NCI-H1048 (cell line): ENCODE measurements at regions not wholly inside any gene's neighbourhood (a gene's known extent, or its start where the extent isn't known, plus 50 kb on each side); places are given as distances from the start of the nearest gene placed in this dataset.

Experiments used
- DNase-seq: peaks from one replicate; lab custom pipeline; 2025; lab: John Stamatoyannopoulos, UW

DNA sequence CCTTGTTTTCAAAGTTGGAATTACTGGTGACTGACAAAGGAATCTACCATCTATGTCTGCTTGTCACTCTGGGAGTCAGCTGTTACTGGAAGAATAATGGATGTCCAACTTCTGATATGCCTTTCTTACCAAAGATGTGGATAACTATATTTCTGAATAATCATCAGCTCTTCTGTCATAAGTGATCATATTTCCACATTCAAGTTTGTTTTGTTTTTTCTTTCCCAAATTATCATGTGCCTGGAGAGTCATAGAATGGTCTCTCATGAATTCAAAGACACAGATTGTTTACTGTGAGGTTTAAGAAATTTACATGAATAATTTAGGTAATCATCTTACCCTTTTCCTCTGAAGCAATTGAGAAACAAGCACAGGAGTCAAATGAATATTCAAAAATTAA, 986.7 kb upstream of the CDH2 start:
- no peak for DNase-seq

DNA sequence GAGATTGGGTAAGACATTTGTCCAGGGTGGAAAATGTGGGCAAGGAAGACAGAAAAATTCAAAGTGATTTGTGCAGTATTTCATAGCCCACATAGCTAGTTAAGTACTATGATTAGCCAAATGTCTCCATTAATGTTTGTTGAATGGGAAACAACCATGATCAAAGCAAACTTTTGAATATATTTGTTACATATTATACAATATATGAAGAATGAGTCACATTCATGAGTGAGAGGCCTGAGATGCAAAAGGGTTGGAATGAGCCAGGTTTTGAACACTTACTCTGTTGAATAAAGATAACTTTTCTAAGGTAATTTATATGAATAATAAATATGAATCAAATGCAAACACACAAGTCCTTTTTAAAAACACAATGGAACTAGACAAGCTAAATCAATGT, 984.5 kb upstream of the CDH2 start:
- no peak for DNase-seq

DNA sequence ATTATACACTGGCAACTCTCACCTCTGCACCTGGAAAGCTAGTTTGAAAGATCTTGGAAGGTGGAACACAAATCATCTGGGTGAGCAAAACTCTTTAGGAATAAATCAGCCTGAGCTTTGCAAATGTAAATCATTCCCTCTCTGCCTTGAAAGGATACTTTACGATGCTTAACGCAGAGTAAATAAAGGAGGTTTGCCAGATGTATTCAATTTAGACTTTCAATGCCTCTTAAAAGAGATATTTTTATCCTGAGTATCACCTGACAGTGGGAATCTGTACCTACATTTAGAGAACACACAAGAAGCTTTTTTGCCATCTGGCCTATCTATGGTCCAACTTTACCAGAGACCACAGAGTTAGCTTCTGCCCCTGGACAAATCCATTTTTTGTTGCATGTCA, 983.2 kb upstream of the CDH2 start:
- DNase-seq: no peak

DNA sequence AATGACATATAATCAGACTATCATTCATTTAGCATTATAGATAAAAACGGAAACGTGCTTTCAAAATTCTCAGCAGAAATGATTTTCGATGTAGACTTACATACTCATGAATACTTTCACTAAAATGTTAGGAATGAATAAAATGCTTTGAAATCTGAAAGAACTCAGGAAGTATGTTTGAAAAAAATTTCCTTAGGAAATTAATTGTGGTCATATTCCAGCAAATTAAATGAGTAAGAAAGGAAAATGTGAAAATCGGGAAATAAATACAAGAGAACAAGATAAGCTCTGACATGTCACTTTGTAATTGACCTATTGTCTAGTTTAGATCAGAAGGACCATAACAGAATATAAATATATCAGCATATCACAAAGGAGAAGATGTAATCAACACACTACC, 981.0 kb upstream of the CDH2 start:
- DNase-seq: no peak

DNA sequence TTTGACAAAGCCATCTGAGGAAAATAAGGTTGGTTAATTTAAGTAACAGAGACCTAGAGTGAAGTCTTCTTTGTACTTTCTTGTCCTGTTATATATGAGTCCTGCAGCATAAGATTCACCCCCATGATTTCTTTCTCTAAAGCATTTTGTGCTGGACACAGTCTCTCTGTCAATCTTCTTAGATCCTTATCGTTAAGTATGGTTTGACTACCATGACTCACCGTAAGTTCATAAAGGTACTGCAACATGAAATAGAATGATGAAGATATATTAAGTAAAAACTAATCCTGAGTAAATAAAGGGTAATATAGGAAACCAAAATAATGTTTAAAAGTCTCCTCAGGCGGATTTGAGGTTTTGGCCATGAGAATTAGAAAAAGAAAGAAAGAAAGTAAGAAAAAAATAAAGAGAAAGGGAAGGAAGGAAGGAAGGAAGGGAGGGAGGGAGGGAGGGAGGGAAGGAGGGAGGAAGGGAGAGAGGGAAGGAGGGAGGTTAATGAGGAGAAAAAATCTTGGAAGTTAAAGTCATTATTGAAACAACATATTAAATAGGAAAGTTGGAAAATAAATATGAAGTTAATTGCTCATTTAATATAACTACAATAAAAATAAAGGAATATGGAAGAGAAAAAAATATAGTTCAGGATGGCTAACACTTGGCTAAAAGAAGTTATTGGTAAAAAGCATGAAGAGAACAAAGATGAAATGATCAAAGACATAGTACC, 980.3 kb upstream of the CDH2 start:
- no peak for DNase-seq

DNA sequence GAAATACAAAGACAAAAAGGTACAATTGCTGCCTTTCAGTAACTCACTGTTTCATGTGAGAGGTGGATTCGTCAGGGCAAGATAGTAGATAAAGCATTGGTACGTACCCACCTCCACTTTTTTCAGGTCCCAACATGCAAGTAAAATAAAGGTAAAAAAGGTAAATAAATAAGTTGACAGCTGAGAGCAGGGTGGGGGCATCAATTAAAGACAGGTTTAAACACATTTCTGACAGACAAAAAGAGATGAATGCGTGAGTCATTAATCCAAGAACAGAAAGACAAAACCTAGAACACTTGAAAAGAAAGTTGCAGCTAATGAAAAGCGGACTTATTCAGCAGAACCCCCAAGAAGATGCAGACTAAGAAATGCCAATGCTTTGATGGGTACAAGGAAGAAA, 979.6 kb upstream of the CDH2 start:
- DNase-seq: no peak

DNA sequence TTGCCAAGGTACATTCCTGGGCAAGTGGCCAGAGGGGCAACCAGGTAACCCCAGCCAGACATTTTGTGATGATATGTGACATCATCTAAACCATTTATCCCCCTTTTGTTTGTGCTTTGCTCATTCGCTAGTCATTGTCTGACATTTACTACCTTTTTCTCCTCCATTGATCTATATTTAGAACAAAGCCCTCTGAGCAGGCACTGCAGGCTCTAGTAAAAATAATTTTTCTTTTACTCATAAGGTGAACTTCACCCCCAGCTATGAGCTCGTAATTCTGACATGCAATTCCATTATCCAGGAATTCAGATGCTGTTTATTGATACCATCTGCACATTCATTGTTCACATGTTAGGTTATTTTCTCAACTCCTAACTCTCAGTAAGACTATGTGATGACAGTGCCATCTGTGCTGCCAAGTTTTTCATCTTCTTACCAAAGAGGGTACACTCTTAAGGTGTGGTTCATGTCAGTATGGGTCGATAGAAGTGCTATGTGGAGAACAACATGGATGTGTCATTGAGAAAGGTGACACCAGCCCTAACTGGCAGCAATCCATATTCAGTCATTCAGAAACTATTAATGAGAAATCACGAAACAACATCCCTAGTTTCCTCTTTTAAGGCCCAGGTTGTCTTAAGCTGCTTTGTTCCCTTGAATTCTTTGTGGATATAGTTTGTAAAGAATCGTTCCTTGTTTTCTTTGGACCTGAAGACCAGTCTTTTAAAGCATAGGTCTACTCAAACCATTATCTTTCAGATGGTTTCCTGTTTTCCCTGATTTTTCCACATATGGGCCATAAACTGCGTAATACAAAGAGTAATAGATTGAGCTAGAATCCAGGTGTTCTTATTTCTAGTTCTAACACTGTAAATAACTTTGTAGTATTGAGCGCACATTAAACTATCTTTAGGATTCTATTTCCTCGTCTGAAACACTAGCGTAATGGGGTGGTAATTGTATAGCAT, 978.1 kb upstream of the CDH2 start:
- no peak for DNase-seq

DNA sequence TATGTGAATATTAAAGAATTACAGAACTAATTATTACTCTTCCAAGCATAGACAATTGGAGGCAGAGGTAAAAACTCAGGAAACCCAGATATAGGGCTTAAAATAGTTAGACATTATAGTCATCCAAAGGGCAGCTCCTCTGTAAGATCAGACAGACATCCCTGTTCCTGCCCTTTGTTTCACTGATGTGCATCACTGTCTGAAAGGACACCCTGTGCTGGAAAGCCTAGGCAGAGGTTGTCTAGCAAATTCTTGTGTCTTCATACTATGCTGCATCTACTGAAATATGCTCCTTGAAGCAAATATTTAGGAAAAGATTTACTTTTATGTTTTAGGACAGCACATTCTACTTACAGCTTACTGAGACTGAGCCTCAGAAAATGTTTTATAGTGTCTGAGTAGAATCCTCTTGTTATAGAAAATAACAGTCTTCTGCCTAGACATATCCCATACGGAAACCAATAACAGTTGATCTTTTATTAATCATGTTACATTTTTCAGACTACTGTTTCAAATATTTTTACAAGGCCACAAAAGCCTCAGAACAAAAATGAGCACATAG, 977.3 kb upstream of the CDH2 start:
- no peak for DNase-seq

DNA sequence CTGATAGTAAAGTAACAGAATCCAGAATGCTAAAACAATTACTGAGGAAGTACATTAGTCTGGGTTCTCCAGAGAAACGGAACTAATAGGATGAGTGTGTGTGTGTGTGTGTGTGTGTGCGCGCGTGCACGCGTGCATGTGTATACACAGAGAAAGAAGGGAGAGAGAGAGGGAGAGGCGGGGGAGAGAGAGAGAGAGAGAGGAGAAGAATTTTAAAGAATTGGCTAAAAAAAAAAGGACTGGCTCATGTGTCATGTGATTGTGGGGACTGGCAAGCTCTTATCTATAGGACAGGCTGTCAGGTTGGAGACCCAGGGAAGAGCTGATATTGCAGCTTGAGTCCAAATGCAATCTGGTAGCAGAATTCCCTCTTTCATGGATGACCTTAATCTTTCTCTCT, 976.2 kb upstream of the CDH2 start:
- no peak for DNase-seq

DNA sequence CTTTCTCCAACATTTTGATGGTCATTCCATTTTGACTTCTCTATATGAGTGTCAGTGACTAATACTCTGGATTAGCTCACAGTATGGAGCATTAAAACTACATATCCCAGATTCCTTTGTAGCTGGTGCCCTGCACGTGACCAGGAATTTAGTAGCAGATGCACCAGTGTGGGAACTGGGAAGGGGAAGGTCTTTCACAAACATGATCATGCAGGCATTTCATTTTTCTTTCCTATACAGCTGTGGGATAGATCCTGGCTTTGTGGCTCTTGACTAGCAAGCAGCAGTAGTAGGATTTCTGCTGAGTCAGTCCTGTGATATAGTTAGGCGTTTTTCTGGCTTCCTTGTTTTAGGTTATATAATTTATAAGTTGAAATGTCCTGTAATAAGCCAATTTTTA, 971.0 kb upstream of the CDH2 start:
- DNase-seq: no peak

DNA sequence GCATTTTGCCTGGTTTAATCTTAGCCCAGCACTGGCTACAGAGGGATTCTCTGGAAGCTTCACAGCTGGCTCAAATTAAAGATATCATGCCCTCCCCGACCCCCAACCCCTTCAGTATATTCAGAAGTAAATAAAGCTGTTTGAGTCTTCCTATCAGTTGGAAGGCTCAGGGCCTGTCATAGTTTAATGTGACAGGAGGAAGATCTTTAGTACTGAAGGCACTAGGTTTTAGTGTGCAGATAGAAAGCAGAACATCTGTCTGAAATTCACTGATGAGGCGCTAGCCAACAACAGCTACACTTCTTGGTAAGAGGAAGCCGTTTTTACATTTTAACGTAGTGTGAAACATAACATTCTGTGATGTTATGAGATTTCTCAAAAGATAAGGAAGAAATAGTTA, 969.1 kb upstream of the CDH2 start:
- no peak for DNase-seq

DNA sequence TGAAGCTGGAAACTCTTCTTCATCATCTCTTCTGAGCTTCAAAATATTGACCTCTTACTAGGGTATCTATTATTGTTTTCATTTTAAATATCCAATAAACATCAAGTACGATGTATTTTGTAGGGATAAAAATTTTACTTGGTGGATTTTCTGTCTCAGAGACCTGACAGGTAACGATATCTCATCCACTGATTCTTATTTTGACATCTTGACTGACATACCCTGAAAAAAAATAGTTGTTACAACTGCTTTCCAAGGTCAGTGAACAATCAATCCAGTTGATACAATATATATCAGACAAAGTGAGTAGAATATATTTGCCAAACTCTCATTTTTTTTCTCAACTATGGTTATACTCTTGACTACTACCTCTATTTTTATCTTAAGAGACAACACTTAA, 963.7 kb upstream of the CDH2 start:
- DNase-seq: no peak

DNA sequence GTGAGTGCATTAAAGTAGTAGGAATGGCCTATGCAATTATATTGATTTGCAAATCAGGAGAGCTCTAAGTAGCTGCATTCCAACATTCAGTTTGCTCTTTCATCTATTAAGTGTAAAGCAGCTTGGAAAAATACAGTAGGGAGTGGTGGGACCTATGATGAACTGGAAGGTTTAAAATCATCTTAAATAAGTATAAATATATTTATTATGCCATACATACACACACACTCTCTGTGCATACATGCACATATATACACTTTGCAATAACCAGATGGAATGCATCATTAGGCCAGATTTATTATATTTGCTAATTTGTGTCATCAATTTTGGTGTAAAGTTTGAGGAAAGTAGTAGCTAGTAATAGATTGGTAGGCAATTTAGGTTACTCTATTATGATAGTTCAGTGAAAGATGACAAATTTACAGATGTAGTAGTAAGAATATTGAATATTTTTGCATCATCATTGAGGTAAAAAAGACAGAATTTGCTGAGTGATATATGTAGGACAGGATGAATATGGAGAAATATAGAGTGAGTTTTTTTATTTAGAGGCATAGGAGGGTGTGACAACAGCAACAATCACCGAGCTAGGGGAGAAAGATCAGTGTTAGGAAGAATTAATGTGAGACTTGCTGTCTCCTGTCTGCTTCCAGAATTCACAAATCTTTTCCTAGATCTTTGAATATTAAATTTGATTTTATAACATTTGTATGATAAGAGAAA, 961.0 kb upstream of the CDH2 start:
- DNase-seq: no peak

DNA sequence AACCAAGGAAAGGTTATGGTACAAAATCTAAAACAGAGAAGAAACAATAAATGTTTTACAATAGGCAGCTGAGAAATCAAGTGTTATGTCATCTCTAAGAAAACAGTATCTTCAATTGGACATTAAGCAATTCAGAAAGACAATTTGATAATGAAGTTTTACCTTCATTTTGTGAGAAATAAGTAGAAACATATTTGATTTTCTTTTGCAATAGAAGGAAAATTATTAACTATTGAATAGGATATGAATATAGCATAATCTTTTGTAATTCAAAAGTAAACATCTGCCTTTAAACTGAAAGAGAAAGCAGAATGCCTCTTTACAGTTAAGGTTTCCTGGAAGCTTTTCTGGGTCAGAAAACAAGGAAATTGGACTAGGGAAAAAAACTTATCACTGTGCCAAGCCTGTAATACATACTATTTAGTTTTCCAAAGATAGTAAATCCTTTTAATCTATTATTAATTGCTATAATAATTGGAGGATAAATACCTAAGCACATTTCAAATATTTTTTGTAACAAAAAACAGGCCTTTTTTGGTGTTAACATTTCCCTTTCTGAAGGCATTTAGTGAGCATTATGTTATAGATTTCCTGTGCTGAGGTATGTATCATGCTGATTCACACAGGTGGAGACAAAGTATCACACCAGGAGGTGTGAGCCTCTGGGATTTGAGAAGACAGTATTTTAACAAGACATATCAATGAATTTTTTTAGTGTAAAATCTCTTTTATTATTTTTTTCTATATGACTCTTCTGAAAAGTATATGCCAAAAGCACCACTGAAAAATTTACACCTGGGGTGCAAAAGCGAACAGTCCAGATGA, 947.0 kb upstream of the CDH2 start:
- DNase-seq: no peak

DNA sequence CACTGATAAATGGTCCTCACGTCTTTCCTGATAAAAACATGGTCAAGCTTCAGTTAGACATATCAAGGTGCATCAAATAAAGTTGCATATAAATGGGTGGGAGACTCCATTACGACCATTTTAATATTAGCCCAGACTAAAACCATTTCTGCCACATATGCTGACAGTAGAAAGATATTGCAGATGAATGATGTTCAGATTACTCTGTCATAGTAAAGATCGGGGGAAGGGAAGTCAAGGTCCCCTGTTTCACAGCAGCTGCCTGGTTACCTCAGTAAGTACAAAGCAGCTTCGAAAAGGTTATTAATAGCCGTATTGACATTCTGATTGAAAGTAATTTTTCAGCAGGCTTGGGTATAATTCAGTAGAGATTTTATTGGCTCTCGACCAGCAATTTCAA, 927.7 kb upstream of the CDH2 start:
- no peak for DNase-seq

DNA sequence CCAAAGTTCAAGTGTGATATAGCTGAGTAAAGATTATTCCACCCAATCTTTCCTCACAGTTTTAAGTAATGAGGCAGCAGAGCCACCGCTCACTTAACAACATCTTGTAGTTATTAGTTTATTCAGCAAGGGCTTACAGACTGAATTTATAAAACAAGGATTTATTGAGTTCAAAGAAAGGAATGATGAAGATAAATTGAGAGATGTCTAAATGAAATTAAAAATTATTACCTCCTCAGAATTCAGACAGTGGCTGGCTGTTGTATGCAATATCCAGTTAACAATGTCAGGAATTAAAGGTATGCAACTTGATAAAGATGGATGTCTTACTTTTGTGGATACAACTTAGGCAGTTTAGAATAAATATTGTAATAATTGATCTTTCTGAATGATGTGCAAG, 927.3 kb upstream of the CDH2 start:
- DNase-seq: no peak

DNA sequence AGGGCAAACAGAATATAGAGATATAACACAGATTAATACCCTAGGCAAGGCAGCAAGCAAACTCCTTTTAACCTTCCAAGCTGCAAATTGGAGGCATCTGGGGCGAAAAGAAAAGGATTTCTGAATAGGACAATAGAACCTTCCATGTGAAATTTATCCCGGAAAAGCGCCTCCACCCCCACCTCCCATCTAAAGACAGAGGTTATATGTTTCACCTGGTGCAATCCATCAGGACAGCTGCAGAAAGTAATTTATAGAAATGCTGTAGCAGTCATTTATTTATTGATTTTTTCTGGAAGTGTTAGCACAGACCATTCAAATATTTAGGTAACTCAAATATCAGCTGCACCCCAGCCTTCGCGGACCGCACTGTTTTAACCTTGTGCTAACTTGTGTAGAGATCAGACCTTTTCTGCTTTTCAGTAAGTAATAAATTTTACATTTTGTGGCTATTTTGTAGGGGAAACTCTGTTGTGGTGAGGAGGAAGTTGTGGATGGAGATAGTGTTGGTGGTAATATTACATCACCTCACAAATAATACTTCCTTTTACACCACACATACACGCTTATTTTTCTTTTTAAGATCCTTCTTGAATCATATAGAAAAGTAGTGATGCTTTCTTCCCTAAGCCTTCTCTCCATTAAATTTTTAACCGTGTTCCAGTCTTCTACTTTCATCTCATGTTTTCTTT, 919.3 kb upstream of the CDH2 start:
- DNase-seq: no peak

DNA sequence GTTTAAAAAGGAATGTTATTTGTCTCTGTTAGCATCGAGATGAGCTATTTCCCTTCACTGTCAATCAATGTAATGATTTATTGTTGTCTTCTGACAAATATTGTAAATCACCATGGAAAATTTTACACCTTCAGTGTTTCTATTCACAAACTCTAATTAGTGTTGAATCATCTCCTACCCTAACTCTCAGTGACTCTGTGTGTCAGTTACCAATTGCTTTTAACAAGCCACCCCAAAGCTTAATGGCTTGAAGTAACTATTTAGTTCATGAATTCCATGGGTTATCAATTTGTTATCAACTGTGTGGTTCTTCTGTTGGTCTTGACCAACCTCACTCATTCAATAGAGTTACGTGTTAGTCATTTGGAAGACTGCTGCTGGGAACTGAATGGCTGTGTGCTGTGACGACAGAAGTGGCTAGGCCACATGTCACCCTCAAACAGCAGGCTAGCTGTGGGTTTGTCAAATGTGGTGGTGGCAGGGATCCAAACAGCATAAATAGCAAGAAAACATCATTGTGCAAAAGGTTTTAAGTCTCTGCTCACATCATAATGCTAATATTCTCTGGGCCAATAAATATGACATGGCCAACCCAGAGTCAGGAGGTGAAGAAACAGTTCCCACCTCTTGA, 910.8 kb upstream of the CDH2 start:
- no peak for DNase-seq

DNA sequence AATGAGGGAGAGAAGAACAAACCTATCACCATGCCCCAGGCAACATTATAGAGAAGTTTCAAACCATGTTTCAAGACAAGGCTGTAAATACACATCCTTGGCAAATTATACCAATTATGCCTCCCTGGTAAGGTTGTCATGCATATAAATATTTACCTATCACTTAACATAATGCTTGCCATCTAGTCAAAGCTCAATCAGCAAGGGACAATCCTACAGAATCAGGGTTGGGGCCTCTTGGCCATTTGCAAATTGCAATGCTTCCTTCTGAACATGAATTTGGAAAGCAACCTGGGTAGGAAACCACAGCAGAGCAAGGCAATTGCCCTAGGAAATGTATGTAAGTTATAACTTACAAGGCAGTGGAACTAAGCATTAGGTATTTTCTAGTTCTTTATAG, 907.2 kb upstream of the CDH2 start:
- no peak for DNase-seq

DNA sequence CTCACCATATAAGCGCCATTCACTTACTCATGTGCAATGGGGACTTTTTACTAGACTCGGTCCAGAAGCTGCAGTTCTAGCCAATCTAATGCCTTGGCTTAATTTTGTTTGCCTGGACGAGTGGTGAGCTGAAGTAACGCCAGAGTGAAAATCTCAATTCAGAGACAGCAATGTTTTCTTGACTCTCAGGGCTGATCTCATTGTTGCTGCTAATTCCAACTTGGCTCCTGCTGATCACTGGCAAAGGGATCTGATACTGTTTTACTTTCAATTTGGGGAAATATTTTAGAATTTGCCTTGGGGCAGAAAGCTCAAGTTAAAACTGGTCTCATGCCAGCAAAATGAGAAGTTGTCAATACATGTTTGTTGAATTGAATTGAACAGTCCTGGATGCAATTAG, 906.6 kb upstream of the CDH2 start:
- no peak for DNase-seq

DNA sequence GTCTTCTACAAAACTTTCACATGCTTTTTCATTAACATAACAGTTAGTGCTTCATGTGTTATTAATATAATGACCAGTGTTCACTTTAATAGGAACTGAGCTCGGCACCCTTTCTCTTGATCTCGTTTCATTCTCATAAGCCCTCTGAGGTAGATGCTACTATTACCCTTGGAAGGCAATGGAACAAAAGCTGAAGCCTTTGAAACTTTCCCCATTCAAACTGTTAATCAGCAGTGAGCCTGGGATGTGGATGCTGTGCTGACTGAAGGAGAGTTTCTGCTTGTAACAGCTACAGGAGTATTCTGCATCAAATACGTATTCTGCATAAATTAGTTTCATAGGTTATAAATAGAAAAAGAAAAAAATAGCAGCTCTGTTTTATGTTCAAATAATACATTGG, 904.0 kb upstream of the CDH2 start:
- no peak for DNase-seq
